Progenitor cell of endocrine pancreas (in vitro differentiated cells): ENCODE measurements at regions not wholly inside any gene's neighbourhood (a gene's known extent, or its start where the extent isn't known, plus 50 kb on each side); places are given as distances from the start of the nearest gene placed in this dataset.
"Not testable (repeated sequence)": the region's sequence is repeated elsewhere in the genome, so short reads cannot be mapped to it uniquely, and the experiment has no call there.

Experiments used
- DNase-seq: peaks from one replicate; pipeline ENCODE4 v3.0.0; 2021; ENCODE audit warnings: low spot score; ENCODE audit not compliant: unreplicated experiment
- H3K27ac Mint-ChIP-seq: 2 replicates; pipeline ENCODE4 v1.8.0; 2021; ENCODE audit warnings: mild to moderate bottlenecking, moderate library complexity, mixed read lengths
- H3K27me3 Mint-ChIP-seq: 2 replicates; pipeline ENCODE4 v1.8.0; 2021; ENCODE audit warnings: mixed read lengths
- H3K36me3 Mint-ChIP-seq: 2 replicates; pipeline ENCODE4 v1.8.0; 2022; ENCODE audit warnings: mixed read lengths; ENCODE audit not compliant: insufficient read depth
- H3K4me1 Mint-ChIP-seq: 2 replicates; pipeline ENCODE4 v1.8.0; 2021; ENCODE audit warnings: low read depth, mixed read lengths
- H3K4me3 Mint-ChIP-seq: 2 replicates; pipeline ENCODE4 v1.8.0; 2021; ENCODE audit warnings: low read depth, mild to moderate bottlenecking, moderate library complexity, mixed read lengths
- H3K9me3 Mint-ChIP-seq: 2 replicates; pipeline ENCODE4 v1.8.0; 2021; ENCODE audit warnings: low read depth, mixed read lengths
- CTCF ChIP-seq: fragments of 200-600 bp; sonication (generic); IDR thresholded peaks from one replicate; pipeline ENCODE4 v1.5.0; 2021; ENCODE audit warnings: antibody characterized with exemption, mild to moderate bottlenecking; ENCODE audit not compliant: unreplicated experiment

- Mint-ChIP-seq H3K4me3 (no peak overlapping the region), H3K36me3 (no peaks in the 10 kb centered on the region), H3K27me3 (no peaks in the 10 kb centered on the region), H3K27ac (no peak overlapping the region), H3K9me3 (no peaks in the 10 kb centered on the region), H3K4me1 (peaks cover 3% of the 10 kb centered on the region)
- peak; percentile 63 for TF ChIP-seq CTCF
- no peak for DNase-seq
Observed at GRCh38 chr5:45774528-45774927, 78.3 kb upstream of the HCN1 start.

GRCh38 chr5:45772402-45772801 is 76.2 kb upstream of the HCN1 start:
- Mint-ChIP-seq H3K9me3 (no peaks in the 10 kb centered on the region), H3K27ac (no peak overlapping the region), H3K36me3 (no peaks in the 10 kb centered on the region), H3K4me3 (no peak overlapping the region), H3K27me3 (no peaks in the 10 kb centered on the region), H3K4me1 (peaks cover 3% of the 10 kb centered on the region)
- no peak for DNase-seq
- TF ChIP-seq CTCF: no peak

- Mint-ChIP-seq H3K27ac (no peak overlapping the region), H3K36me3 (no peaks in the 10 kb centered on the region), H3K9me3 (peaks cover 18% of the 10 kb centered on the region), H3K27me3 (no peaks in the 10 kb centered on the region), H3K4me3 (no peak overlapping the region), H3K4me1 (no peaks in the 10 kb centered on the region)
- DNase-seq: no peak
- TF ChIP-seq CTCF: no peak
Observed at GRCh38 chr5:45765561-45765960, 69.4 kb upstream of the HCN1 start.

GRCh38 chr5:45750574-45750973 is 54.4 kb upstream of the HCN1 start:
- no peaks in the 10 kb centered on the region for H3K27me3 Mint-ChIP-seq
- H3K4me3 Mint-ChIP-seq: no peak overlapping the region
- no peak overlapping the region for H3K27ac Mint-ChIP-seq
- no peak for DNase-seq
- H3K4me1 Mint-ChIP-seq: no peaks in the 10 kb centered on the region
- no peak for TF ChIP-seq CTCF
- no peaks in the 10 kb centered on the region for H3K36me3 Mint-ChIP-seq
- H3K9me3 Mint-ChIP-seq: peaks cover 26% of the 10 kb centered on the region

GRCh38 chr5:45748511-45748910 is 52.3 kb upstream of the HCN1 start:
- DNase-seq, H3K4me3 Mint-ChIP-seq, H3K36me3 Mint-ChIP-seq, H3K4me1 Mint-ChIP-seq, H3K27me3 Mint-ChIP-seq, H3K27ac Mint-ChIP-seq: not testable (repeated sequence)
- H3K9me3 Mint-ChIP-seq: peaks cover 26% of the 10 kb centered on the region
